Psoas muscle (tissue), 7 donors: ENCODE measurements at regions not wholly inside any gene's neighbourhood (a gene's known extent, or its start where the extent isn't known, plus 50 kb on each side); places are given as distances from the start of the nearest gene placed in this dataset.
A peak's percentile ranks its signal among the peaks of the same experiment; 100 is the strongest.

Source experiments
- ATAC-seq, 4 donors: fragments of 200-7000 bp; cut with Tn5 transposase; one replicate each; pipeline ENCODE4 v1.9.1; 2020; ENCODE audit warnings: moderate library complexity in 3 of 4, mild to moderate bottlenecking in 2 of 4
- DNase-seq, 2 donors: peaks; one replicate each; pipeline ENCODE4 v3.0.0-alpha.2; 2020
- H3K27ac ChIP-seq: fragments of 200-600 bp; one replicate; pipeline ENCODE4 v1.8.0; 2022
- H3K27me3 ChIP-seq, 3 donors: fragments of 200-600 bp in 1 of 3; one replicate each; pipeline versions ENCODE4 v1.6.1 to v1.8.0; 2013 to 2022; ENCODE audit warnings: low read length in 2 of 3, mild to moderate bottlenecking in 2 of 3, moderate library complexity in 1 of 3; ENCODE audit not compliant: insufficient read depth in 3 of 3
- H3K36me3 ChIP-seq, 2 donors: fragments of 200-600 bp in 1 of 2; one replicate each; pipeline versions ENCODE4 v1.6.1 to v1.8.0; 2013 to 2022; ENCODE audit warnings: low read depth in 1 of 2, mild to moderate bottlenecking in 1 of 2, moderate library complexity in 1 of 2; ENCODE audit not compliant: insufficient read depth in 1 of 2
- H3K4me1 ChIP-seq: fragments of 200-600 bp; one replicate; pipeline ENCODE4 v1.8.0; 2022
- H3K4me3 ChIP-seq: fragments of 200-600 bp; one replicate; pipeline ENCODE4 v1.8.0; 2022; ENCODE audit warnings: mild to moderate bottlenecking
- H3K9me3 ChIP-seq: fragments of 200-600 bp; one replicate; pipeline ENCODE4 v1.8.0; 2022
- WGBS, 3 donors: extraction: QIAGEN DNeasy Blood & Tissue Kit; methylation state at CpG; one replicate each; pipeline versions ENCODE4 v1.1.6 to v1.1.7; 2013; 5-methylcytosine and 5-hydroxymethylcytosine counted together
- intact Hi-C, 2 donors: fragments of 100-400 bp; cut with DNase I; formaldehyde crosslinking; loops; one replicate each; pipeline versions ENCODE4 v1.11.0 to v1.14.2; 2022
- TF ChIP-seq, protein P1 (sequence below): fragments of 200-600 bp; IDR thresholded peaks from one replicate; pipeline ENCODE4 v1.8.0; 2022; ENCODE audit warnings: antibody characterized with exemption
- donor health status: healthy with polysubstance abuse.
- donor health status: DM: no; HTN: no; CAD: no; lungs with moderate emphysema.
- donor health status: Bipolar disorder and iron deficiency.
- donor health status: healthy.
- donor health status: DM: yes; HTN: yes; CAD: no.
- donor health status: DM: no; HTN: no; CAD: no.
- donor health status: DM: yes; HTN: yes; CAD: no.

DNA sequence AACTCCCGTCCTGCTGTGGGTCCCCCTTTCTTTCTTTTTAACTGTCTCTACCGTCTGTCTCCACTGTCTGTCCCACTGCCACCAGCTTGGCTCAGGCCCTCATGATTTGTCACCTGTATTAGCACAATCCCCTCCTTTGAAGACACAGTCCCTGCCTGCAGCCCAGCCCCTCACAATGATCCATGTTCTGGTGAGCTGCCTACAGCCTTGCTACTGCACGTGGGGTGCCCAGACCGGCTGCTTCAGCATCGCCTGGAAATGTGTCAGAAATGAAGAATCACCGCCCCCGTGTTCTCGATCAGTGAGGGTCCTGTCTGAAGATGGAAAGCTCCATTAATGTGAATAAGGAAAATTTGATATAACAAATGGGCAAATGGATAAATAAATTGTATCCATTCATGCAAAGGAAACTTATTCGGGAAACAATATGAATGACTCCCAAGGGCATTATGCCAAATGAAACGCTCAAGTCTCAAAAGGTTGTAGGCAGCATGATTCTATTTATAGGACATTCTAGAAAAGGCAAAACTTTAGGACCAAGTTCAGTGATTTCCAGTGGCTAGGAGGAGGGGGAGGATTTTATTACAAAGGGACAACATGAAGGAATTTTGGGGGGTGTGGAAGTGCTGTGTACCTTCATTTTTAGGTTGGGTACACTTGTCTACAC is 59.4 kb upstream of the CD83 start:
- 65 to 67% (median 67%) methylated on average over 10 of the region's 10 CpGs for WGBS, 3 donors
- ATAC-seq (no peak), DNase-seq (no peak)
- Histone ChIP-seq H3K27me3 (peaks cover 0 to 40% (median 4%) of the 10 kb centered on the region in 3 donors), H3K4me1 (no peaks in the 10 kb centered on the region), H3K27ac (no peak overlapping the region), H3K4me3 (no peak overlapping the region), H3K9me3 (no peaks in the 10 kb centered on the region), H3K36me3 (no peaks in the 10 kb centered on the region)
- TF ChIP-seq, protein P1, sequence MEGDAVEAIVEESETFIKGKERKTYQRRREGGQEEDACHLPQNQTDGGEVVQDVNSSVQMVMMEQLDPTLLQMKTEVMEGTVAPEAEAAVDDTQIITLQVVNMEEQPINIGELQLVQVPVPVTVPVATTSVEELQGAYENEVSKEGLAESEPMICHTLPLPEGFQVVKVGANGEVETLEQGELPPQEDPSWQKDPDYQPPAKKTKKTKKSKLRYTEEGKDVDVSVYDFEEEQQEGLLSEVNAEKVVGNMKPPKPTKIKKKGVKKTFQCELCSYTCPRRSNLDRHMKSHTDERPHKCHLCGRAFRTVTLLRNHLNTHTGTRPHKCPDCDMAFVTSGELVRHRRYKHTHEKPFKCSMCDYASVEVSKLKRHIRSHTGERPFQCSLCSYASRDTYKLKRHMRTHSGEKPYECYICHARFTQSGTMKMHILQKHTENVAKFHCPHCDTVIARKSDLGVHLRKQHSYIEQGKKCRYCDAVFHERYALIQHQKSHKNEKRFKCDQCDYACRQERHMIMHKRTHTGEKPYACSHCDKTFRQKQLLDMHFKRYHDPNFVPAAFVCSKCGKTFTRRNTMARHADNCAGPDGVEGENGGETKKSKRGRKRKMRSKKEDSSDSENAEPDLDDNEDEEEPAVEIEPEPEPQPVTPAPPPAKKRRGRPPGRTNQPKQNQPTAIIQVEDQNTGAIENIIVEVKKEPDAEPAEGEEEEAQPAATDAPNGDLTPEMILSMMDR: no peak
- intact Hi-C loops: no loop called here

DNA sequence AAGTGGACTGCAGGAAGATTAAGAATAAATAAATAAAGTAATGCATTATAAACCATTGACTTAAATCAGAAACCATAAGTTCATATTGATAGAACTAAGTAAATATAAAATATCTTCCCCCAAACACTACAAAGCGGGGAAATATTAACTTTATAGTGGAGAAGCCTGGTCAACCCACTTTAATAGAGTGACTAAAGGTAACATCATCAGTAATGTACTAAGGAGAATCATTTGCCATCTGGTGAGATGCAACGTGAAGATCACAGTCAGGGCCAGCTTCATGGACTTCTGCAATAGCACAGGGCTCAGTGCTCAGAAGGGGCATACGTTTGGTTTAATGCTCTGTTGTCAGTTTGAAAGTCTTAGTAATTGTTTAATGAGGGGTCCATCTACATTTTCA is 58.8 kb upstream of the CD83 start:
- Histone ChIP-seq H3K27ac (no peak overlapping the region), H3K4me1 (no peaks in the 10 kb centered on the region), H3K27me3 (peaks cover 0 to 40% (median 4%) of the 10 kb centered on the region in 3 donors), H3K36me3 (no peaks in the 10 kb centered on the region), H3K4me3 (no peak overlapping the region), H3K9me3 (no peaks in the 10 kb centered on the region)
- ATAC-seq: no peak
- TF ChIP-seq, protein P1: no peak
- WGBS, 3 donors: 82 to 86% (median 83%) methylated on average over 3 of the region's 3 CpGs
- intact Hi-C loops: no loop called here
- no peak for DNase-seq

DNA sequence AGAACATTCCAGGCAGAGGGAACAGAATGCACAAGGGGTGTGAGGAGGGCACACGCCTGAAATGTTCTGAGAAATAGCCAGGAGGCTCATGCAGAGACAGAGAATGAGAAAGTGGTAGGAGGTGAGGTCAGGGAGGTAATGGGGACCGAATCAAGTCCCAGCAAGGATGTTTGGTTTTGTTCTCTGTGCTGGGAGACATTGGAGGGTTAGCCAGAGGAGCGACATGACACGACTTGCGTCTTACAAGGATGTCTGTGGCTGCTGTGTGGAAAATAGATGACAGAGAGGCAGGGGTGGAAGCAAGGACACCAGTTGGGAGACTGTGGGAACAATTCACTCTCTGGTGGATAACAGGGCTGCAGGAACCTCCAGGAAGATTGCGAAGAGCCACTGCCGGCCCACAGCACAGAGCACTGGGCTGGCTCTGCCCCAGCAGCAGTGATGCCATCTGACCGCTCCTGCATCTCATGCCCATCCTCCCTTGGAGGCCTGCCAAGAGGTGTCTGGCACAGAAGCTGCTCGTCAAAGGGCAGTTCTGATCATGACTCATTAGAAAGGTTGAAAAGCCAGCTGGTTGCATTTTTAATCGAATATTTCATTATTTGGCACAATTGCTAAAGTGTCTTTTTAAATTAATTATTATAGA is 57.7 kb upstream of the CD83 start:
- Histone ChIP-seq H3K4me3 (no peak overlapping the region), H3K36me3 (no peaks in the 10 kb centered on the region), H3K27me3 (peaks cover 0 to 40% (median 4%) of the 10 kb centered on the region in 3 donors), H3K27ac (no peak overlapping the region), H3K9me3 (no peaks in the 10 kb centered on the region), H3K4me1 (no peaks in the 10 kb centered on the region)
- 50 to 54% (median 53%) methylated on average over 10 of the region's 10 CpGs for WGBS, 3 donors
- peak in 1 of 2 donors; percentile 42 for DNase-seq
- TF ChIP-seq, protein P1: no peak
- intact Hi-C loops: no loop called here
- no peak for ATAC-seq

DNA sequence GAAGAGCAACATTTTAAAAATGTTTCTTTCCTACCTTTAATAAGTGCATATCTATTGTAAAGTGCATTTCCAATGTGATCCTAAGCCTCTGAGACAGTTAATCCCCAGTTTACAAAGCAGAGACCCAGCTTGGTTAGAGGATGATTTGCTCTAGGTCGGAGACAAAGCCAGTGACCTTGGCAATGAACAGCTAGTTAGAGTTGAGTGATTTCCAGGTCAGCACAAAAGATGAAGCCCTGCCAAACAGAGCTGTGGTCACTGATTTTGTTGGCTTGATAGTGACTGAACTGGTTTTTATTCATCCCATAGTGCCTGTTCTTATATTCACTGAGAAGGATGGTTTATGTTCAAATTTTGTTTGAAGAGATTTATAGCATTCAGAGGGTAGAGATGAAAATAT is 56.6 kb upstream of the CD83 start:
- intact Hi-C loops: no loop called here
- Histone ChIP-seq H3K4me3 (no peak overlapping the region), H3K4me1 (no peaks in the 10 kb centered on the region), H3K27me3 (peaks cover 0 to 40% (median 4%) of the 10 kb centered on the region in 3 donors), H3K36me3 (no peaks in the 10 kb centered on the region), H3K9me3 (no peaks in the 10 kb centered on the region), H3K27ac (no peak overlapping the region)
- WGBS, 3 donors: 12 to 37% (median 17%) methylated on average over 1 of the region's 1 CpG
- TF ChIP-seq, protein P1: no peak
- no peak for DNase-seq
- ATAC-seq: no peak
